ENCODE measurements at regions not wholly inside any gene's neighbourhood (a gene's known extent, or its start where the extent isn't known, plus 50 kb on each side); places are given as distances from the start of the nearest gene placed in this dataset.

DNA sequence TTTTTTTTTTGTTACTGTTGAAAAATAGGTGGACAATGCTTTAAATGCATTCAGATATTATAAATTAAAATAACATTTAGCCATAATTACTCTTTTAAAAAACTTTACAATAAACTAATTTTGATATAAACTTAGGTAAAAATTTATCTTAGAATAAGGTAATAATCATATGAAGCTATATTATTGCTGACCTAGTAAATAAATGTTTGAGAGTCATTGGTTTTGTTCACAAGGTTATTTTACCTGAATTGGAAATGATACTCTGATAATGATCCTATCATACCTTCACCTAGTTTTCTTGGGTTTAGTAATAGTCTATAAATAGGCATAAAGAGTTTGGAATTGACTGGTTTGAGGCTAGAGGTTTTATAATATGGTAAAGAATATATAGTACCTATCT lies 1076.4 kb upstream of the CDH6 start:
- in situ Hi-C loops (cut with MboI; ENCODE audit: low pct_unique_long_range_greater_than_20kb, low sequenced_read_pairs, unreplicated experiment), result no loop called here
- DNase-seq (ENCODE audit: low spot score), result no peak
- TF ChIP-seq, protein P1, sequence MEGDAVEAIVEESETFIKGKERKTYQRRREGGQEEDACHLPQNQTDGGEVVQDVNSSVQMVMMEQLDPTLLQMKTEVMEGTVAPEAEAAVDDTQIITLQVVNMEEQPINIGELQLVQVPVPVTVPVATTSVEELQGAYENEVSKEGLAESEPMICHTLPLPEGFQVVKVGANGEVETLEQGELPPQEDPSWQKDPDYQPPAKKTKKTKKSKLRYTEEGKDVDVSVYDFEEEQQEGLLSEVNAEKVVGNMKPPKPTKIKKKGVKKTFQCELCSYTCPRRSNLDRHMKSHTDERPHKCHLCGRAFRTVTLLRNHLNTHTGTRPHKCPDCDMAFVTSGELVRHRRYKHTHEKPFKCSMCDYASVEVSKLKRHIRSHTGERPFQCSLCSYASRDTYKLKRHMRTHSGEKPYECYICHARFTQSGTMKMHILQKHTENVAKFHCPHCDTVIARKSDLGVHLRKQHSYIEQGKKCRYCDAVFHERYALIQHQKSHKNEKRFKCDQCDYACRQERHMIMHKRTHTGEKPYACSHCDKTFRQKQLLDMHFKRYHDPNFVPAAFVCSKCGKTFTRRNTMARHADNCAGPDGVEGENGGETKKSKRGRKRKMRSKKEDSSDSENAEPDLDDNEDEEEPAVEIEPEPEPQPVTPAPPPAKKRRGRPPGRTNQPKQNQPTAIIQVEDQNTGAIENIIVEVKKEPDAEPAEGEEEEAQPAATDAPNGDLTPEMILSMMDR (IDR thresholded peaks at IDR 0.05; ENCODE audit: extremely low read depth, insufficient read depth, missing control alignments), result no peak

DNA sequence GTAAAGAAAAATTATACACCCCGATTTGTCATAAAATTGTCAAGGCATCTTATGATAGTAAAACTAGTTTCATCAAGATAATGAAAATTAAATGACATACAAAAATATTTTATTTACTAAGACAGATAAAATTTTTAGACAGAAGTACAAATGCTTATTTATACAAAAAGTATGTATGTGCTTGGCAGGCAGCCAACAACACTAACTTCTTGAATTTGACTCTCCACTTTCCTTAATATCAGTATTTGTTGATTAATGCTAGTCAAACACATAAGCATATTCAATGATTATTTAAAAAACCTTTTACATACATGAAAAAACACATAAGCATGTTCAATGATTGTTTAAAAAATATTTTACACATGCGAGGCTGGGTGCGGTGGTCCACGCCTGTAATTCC lies 1079.9 kb upstream of the CDH6 start:
- TF ChIP-seq, protein P1 (IDR thresholded peaks at IDR 0.05; ENCODE audit: extremely low read depth, insufficient read depth, missing control alignments), result no peak
- in situ Hi-C loops (cut with MboI; ENCODE audit: low pct_unique_long_range_greater_than_20kb, low sequenced_read_pairs, unreplicated experiment), result no loop called here
- no peak for DNase-seq (ENCODE audit: low spot score)

DNA sequence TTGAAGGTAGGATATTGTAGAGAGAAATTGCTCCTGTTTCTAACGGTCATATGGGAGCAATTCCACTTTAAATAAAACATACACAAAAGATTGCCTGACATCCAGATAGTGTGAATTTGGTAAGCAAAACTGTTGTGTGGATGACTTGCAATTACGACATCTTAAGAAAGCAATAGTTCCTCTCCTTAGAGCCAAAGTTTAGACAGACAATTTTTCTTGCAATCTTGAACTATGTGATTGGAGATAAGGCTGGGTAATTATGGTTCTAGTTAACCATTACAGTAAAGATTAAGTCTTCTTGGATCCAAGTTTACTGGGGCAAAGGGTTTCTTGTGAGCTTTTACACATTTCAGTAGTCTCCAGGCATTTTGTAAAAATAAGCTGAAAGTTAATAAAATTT lies 1080.6 kb upstream of the CDH6 start:
- TF ChIP-seq, protein P1 (IDR thresholded peaks at IDR 0.05; ENCODE audit: extremely low read depth, insufficient read depth, missing control alignments), result no peak
- in situ Hi-C loops (cut with MboI; ENCODE audit: low pct_unique_long_range_greater_than_20kb, low sequenced_read_pairs, unreplicated experiment), result no loop called here
- no peak for DNase-seq (ENCODE audit: low spot score)

DNA sequence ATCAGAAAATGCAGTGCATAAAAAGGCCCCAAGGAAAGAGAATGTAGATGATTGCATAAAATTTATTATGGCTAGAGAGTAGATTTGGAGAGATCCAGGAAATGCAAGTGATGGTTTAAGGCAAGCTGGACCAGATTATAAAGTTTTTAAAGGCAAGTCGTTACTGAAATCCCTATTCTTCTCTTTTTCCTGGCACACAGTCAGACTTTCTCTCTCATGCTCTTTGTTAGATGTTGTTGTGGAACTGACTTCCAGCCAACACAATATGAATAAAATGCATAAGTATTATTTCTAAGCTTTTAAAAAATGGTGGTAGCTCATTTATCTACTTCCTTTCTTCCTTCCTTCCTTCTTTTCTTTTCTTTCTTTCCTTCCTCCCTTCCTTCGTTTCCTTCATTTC lies 1085.4 kb upstream of the CDH6 start:
- DNase-seq (ENCODE audit: low spot score), result no peak
- TF ChIP-seq, protein P1 (IDR thresholded peaks at IDR 0.05; ENCODE audit: extremely low read depth, insufficient read depth, missing control alignments), result no peak
- in situ Hi-C loops (cut with MboI; ENCODE audit: low pct_unique_long_range_greater_than_20kb, low sequenced_read_pairs, unreplicated experiment), result no loop called here

DNA sequence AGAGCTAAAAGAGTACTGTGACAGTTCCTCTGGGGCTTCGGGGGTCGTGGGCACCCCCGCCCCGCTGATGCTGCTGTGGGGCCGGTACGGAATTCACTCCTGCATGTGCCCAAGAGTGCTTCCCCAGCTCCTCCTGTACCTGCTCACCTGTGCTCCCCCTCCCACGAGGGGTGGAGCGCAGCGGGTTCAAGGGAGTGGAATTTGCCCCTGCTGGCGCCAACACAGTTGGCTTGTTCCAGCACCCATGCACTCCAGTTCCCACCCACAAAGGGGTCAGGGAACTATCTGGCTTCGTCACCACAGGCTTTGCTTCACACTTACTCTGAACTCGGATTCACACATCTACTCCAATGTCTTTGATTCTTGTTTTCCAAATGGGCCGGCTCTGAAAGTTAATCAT lies 1086.9 kb upstream of the CDH6 start:
- no peak for DNase-seq (ENCODE audit: low spot score)
- TF ChIP-seq, protein P1 (IDR thresholded peaks at IDR 0.05; ENCODE audit: extremely low read depth, insufficient read depth, missing control alignments), result no peak
- in situ Hi-C loops (cut with MboI; ENCODE audit: low pct_unique_long_range_greater_than_20kb, low sequenced_read_pairs, unreplicated experiment), result no loop called here

DNA sequence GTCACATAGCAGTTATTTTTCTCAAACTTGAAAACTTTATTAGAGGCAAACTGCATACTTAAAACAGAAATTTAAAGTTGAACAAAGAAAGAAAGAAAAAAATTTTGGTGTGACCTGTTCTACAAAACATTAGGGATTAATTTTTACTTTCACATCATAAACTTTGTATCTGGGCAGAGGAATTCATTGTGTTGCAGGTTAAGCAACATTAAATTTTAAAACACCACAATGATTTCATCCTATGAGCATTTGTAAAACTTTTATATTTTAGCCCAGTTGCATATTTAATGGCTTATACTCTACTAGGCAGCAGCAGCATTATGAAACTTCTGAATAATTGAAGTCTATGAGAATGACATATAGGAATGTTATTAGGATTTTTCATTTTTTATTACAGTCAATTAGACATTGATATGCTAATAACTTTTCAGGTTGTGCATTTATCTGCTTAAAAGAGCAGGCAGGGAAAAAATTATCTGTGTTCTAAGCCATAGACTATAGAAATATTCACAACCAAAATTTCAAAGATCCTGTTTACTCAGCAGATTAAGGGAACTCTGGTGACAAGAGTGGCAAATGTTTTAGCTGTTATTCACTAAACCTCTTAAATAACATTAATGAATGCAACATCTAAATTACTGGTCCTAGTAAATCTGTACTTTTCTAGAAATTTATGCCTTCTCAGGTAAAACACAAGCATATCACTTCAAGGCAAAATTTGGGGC lies 1088.5 kb upstream of the CDH6 start:
- TF ChIP-seq, protein P1 (IDR thresholded peaks at IDR 0.05; ENCODE audit: extremely low read depth, insufficient read depth, missing control alignments), result no peak
- no peak for DNase-seq (ENCODE audit: low spot score)
- in situ Hi-C loops (cut with MboI; ENCODE audit: low pct_unique_long_range_greater_than_20kb, low sequenced_read_pairs, unreplicated experiment), result no loop called here
